Ramos (cell line): ENCODE measurements at regions not wholly inside any gene's neighbourhood (a gene's known extent, or its start where the extent isn't known, plus 50 kb on each side); places are given as distances from the start of the nearest gene placed in this dataset.
"Not testable (repeated sequence)": the region's sequence is repeated elsewhere in the genome, so short reads cannot be mapped to it uniquely, and the experiment has no call there.

ENCODE experiments used
- in situ Hi-C: fragments of 300-500 bp; cut with MboI; formaldehyde crosslinking; loops from one replicate; pipeline ENCODE4 v1.14.3; 2022; ENCODE audit warnings: low sequenced_read_pairs; ENCODE audit not compliant: unreplicated experiment

GRCh38 chr1:29550119-29550841, 314.0 kb downstream of the PTPRU start:
- in situ Hi-C loops, result no loop called here

- in situ Hi-C loops, result not testable (repeated sequence)
Observed at GRCh38 chr1:29549728-29550118, 313.4 kb downstream of the PTPRU start.

GRCh38 chr1:29549001-29549400, 312.7 kb downstream of the PTPRU start:
- in situ Hi-C loops, result no loop called here

- in situ Hi-C loops, result no loop called here
Observed at GRCh38 chr1:29548091-29548490, 311.8 kb downstream of the PTPRU start.

GRCh38 chr1:29547300-29547699, 311.0 kb downstream of the PTPRU start:
- in situ Hi-C loops, result no loop called here

GRCh38 chr1:29546496-29546895, 310.2 kb downstream of the PTPRU start:
- in situ Hi-C loops, result no loop called here

- in situ Hi-C loops, result no loop called here
Observed at GRCh38 chr1:29544406-29544805, 308.1 kb downstream of the PTPRU start.

- in situ Hi-C loops, result no loop called here
Observed at GRCh38 chr1:29543586-29543985, 307.3 kb downstream of the PTPRU start.

GRCh38 chr1:29542548-29542947, 306.2 kb downstream of the PTPRU start:
- in situ Hi-C loops, result no loop called here

GRCh38 chr1:29541631-29542030, 305.3 kb downstream of the PTPRU start:
- in situ Hi-C loops, result no loop called here

- in situ Hi-C loops, result no loop called here
Observed at GRCh38 chr1:29540801-29541357, 304.6 kb downstream of the PTPRU start.

GRCh38 chr1:29539971-29540370, 303.6 kb downstream of the PTPRU start:
- in situ Hi-C loops, result no loop called here

GRCh38 chr1:29538586-29538985, 302.3 kb downstream of the PTPRU start:
- in situ Hi-C loops, result no loop called here

GRCh38 chr1:29532751-29533150, 296.4 kb downstream of the PTPRU start:
- in situ Hi-C loops, result no loop called here

- in situ Hi-C loops, result no loop called here
Observed at GRCh38 chr1:29532285-29532684, 296.0 kb downstream of the PTPRU start.

- in situ Hi-C loops, result no loop called here
Observed at GRCh38 chr1:29531596-29531995, 295.3 kb downstream of the PTPRU start.

- in situ Hi-C loops, result no loop called here
Observed at GRCh38 chr1:29529677-29530278, 293.5 kb downstream of the PTPRU start.

GRCh38 chr1:29527314-29528004, 291.1 kb downstream of the PTPRU start:
- in situ Hi-C loops, result no loop called here

- in situ Hi-C loops, result no loop called here
Observed at GRCh38 chr1:29525941-29526340, 289.6 kb downstream of the PTPRU start.

GRCh38 chr1:29524285-29525065, 288.2 kb downstream of the PTPRU start:
- in situ Hi-C loops, result no loop called here
